Skeletal muscle satellite cell (primary cell): ENCODE measurements at regions not wholly inside any gene's neighbourhood (a gene's known extent, or its start where the extent isn't known, plus 50 kb on each side); places are given as distances from the start of the nearest gene placed in this dataset.

Experiments
- H3K27me3 ChIP-seq: 2 replicates; pipeline ENCODE4 v1.7.0; 2013; ENCODE audit warnings: low read length; ENCODE audit not compliant: control insufficient read depth, insufficient read depth
- H3K36me3 ChIP-seq: 2 replicates; pipeline ENCODE4 v1.7.0; 2013; ENCODE audit warnings: mild to moderate bottlenecking, control low read depth, low read length; ENCODE audit not compliant: insufficient read depth
- H3K4me1 ChIP-seq: 2 replicates; pipeline ENCODE4 v1.7.0; 2013; ENCODE audit warnings: low read length; ENCODE audit not compliant: control insufficient read depth, insufficient read depth
- H3K4me2 ChIP-seq: 2 replicates; pipeline ENCODE4 v1.7.0; 2013; ENCODE audit warnings: mild to moderate bottlenecking, low read length
- H3K4me3 ChIP-seq: 2 replicates; pipeline ENCODE4 v1.7.0; 2013; ENCODE audit warnings: low read length
- H3K9ac ChIP-seq: 2 replicates; pipeline ENCODE4 v1.7.0; 2013; ENCODE audit warnings: mild to moderate bottlenecking, low read depth, low read length, moderate library complexity
- H3K9me3 ChIP-seq: replicated peaks from 2 replicates; pipeline ENCODE4 v1.7.0; 2013; ENCODE audit warnings: mild to moderate bottlenecking, control low read depth, low read length

DNA sequence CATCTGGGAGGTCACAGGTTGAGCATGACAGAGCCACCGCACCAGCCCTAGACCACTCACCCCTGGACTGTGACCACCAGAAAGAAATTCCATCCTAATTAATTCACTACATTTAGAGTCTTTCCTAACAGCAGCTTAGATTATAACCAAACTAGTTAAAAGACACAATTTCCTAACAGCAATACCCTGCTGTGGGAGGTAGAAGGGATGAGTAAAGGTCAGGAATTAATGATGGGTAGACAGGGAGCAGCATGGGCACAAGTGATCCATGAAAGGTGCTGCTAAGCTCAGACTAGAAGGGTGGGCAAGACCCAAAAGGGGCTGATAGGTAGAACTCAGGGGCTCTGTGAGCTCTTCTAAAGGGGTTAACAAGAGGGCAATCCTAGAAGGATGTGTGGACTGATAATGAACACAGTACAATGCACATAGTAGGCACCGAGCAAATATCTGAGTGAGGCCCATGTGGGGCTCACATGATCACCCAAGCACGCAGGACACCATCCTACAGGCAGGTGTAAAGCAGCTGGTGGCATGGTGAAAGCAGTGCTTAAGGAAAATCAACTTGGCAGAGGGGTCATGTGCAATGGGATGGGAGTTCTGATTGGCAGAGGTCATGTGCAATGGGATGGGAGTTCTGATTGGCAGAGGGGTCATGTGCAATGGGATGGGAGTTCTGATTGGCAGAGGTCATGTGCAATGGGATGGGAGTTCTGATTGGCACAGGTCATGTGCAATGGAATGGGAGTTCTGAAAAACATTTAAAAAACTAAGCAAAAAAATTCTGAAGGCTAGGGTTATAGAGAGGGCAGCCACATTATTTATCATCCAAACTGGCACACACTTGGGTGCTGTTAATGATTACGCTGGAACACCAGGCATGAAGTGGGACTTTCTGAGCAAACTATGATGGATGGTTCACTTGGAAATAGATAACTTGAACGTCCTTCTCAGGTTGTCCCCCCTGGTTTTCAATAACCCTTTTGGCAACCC, 188.2 kb upstream of the FOXQ1 start:
- no peaks in the 10 kb centered on the region for H3K9me3 ChIP-seq
- H3K4me3 ChIP-seq: no peak overlapping the region
- H3K4me2 ChIP-seq: no peak overlapping the region
- H3K9ac ChIP-seq: no peak overlapping the region
- H3K36me3 ChIP-seq: no peaks in the 10 kb centered on the region
- no peaks in the 10 kb centered on the region for H3K4me1 ChIP-seq
- no peaks in the 10 kb centered on the region for H3K27me3 ChIP-seq

DNA sequence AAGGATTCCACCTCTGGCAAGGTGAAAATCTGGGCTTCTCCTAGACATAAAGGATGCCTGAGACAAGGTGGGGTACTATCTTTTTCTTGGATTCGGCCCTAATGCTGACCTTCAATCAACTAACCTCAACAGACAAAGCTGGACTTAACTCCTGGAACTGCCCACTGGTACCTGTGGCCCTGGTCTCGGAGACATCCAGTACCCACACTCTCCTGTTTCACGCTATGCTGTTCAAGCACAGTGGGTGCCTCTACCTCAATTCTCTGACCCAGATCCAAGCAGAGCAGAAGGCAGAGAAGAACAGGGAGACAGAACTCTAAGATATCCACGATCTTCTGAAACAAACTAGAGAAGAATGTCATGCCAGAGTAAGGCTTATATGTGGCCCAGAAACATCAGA, 189.8 kb upstream of the FOXQ1 start:
- Histone ChIP-seq H3K27me3 (no peaks in the 10 kb centered on the region), H3K4me1 (no peaks in the 10 kb centered on the region), H3K4me2 (no peak overlapping the region), H3K9me3 (no peaks in the 10 kb centered on the region), H3K4me3 (no peak overlapping the region), H3K9ac (no peak overlapping the region), H3K36me3 (no peaks in the 10 kb centered on the region)

DNA sequence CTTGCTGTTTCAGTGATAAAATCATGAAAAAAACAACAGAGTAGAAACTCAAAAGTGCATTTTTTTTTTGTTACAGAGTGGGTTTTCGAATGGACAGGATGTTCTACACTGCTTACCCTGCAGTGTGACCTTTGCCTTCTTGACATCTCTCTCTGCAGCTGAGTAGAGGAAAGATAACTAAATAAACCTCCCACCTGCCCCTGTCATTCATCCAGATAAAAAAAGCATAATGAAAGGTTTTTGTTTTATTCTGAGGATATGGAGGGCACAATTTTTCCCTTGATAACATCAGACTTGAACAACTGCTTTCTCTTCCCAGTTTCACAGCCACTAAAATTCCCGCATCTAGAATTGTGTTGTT, 193.6 kb upstream of the FOXQ1 start:
- H3K9ac ChIP-seq: no peak overlapping the region
- no peaks in the 10 kb centered on the region for H3K36me3 ChIP-seq
- H3K4me1 ChIP-seq: no peaks in the 10 kb centered on the region
- H3K27me3 ChIP-seq: no peaks in the 10 kb centered on the region
- H3K9me3 ChIP-seq: no peaks in the 10 kb centered on the region
- no peak overlapping the region for H3K4me3 ChIP-seq
- H3K4me2 ChIP-seq: no peak overlapping the region

DNA sequence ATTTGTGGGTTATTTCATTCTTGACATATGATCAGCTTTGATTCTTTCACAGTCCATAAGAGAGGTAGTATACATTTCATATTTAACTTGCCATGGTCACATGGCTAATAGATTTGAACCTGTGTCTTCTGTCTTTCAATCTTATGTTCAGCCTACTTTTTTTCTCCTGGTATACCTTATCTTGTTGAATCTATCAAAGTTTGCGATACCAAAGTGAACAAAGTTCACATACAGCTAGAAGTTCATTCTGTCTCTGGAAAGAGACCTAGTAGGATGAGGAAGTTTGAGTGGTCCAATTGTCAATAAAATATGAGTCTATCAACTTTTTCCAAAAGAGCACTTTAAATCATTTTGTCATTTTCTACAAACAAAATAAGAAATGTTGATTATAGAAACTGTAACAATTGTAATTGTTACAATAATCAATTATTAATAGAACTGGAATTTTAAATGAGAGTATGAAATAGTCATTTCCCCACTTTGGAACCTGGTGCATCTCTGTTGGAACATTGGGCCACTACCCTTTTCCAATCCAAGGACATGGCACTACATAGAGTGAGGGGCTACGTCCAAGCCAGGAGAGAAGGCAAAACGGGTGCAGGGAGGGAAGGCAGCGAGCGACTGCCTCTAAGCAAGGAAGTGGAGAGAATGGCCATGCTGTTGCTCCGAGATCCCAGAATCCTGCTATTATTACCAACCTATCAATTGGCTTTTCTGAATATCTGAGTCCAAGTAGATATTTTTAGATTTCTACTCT, 194.2 kb upstream of the FOXQ1 start:
- no peak overlapping the region for H3K4me3 ChIP-seq
- H3K9ac ChIP-seq: no peak overlapping the region
- no peaks in the 10 kb centered on the region for H3K4me1 ChIP-seq
- no peaks in the 10 kb centered on the region for H3K9me3 ChIP-seq
- H3K36me3 ChIP-seq: no peaks in the 10 kb centered on the region
- H3K4me2 ChIP-seq: no peak overlapping the region
- no peaks in the 10 kb centered on the region for H3K27me3 ChIP-seq

DNA sequence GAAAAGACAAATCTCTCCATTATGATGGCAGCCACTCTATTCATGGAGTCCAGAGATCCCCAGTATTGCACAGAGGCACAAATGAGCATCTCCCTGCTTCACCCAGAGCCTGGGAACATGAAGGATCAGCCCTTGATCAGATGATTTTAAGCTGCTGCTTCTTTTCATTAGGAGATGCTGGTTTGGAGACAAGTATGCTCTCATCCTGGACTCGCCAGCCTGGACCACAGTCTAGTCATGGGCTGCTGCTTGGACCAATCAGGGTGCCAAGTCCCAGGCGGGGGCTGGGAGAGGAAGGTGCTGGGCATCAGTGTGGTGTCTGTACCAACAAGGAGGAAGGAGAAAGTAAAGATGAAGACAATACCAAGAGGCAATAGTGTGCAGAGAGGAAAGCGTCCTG, 195.7 kb upstream of the FOXQ1 start:
- no peaks in the 10 kb centered on the region for H3K36me3 ChIP-seq
- no peaks in the 10 kb centered on the region for H3K27me3 ChIP-seq
- H3K4me2 ChIP-seq: no peak overlapping the region
- no peak overlapping the region for H3K4me3 ChIP-seq
- H3K9me3 ChIP-seq: no peaks in the 10 kb centered on the region
- no peaks in the 10 kb centered on the region for H3K4me1 ChIP-seq
- no peak overlapping the region for H3K9ac ChIP-seq

DNA sequence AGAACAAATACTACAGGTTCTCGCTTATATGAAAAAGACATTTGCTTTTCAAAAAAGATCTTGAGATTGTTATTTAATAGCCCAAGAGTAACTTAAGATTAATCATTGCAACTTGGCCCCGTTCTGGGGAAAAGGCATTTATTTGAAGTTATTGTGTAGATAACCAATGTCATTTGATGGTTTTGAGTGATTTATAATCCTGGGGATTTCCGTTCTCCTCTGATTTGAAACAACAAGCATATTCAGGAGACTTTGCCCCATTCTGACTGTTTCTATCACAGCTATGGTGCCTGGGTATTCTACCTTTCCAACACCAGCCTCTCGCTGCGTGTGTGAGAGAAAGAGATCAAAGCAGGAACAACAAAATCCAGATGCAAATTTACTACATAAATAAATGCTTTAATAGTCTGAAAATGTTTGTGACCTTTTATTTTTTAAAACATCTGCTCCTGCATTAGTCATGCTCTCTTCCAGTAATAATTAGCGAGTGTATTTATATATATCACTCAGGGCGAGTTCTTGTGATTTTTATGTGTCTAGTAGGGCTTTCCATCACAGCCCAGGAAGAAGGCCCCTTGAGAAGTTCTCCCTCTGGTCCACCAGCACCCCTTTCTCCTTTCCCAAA, 197.9 kb upstream of the FOXQ1 start:
- no peaks in the 10 kb centered on the region for H3K4me1 ChIP-seq
- H3K9me3 ChIP-seq: no peaks in the 10 kb centered on the region

DNA sequence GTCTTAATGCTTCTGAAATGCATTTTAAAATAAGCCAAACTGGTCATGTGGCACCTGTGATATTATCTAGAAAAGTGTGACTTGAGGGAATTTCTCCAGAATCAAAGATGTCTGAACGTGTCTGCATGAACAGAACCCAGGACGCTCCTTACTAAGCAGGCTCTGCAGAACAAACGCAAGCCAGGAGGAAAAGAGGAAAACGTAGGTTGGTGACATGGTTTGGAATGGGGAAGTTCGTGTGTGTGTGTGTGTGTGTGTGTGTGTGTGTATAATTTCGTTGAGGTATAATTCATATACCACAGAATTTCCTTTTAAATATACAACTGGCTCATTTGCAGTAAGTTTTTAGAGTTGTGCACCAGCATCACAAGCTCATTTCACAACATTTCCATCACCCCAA, 200.5 kb upstream of the FOXQ1 start:
- Histone ChIP-seq H3K4me3 (no peak overlapping the region), H3K27me3 (no peaks in the 10 kb centered on the region), H3K4me2 (no peak overlapping the region), H3K9ac (no peak overlapping the region), H3K36me3 (no peaks in the 10 kb centered on the region), H3K4me1 (no peaks in the 10 kb centered on the region), H3K9me3 (no peaks in the 10 kb centered on the region)

More for the DNA sequence above, 197.9 kb upstream of the FOXQ1 start:
- H3K4me2 ChIP-seq: no peak overlapping the region
- H3K9ac ChIP-seq: no peak overlapping the region
- no peaks in the 10 kb centered on the region for H3K27me3 ChIP-seq
- H3K4me3 ChIP-seq: no peak overlapping the region
- no peaks in the 10 kb centered on the region for H3K36me3 ChIP-seq

DNA sequence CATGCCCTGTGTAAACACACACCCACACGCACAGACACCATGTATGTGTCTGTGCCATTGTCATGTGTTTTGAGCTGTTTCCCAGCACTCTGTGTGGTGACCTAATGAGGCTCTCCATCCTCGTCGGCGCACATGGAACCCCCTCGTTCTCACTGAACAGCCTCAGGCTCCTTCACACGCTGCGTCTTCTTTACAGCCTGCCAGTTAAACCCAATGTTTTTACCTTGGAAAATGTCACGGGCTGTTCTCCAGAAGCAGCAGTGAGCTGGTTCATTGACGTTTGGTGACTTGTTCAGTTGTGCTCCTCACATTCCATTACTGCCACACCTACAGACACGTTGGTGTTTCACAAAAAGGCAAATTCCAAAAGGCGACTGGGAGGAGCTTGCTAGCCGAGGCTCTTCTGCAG, 201.0 kb upstream of the FOXQ1 start:
- Histone ChIP-seq H3K36me3 (no peaks in the 10 kb centered on the region), H3K27me3 (no peaks in the 10 kb centered on the region), H3K4me1 (no peaks in the 10 kb centered on the region), H3K4me2 (no peak overlapping the region), H3K4me3 (no peak overlapping the region), H3K9ac (no peak overlapping the region), H3K9me3 (no peaks in the 10 kb centered on the region)

DNA sequence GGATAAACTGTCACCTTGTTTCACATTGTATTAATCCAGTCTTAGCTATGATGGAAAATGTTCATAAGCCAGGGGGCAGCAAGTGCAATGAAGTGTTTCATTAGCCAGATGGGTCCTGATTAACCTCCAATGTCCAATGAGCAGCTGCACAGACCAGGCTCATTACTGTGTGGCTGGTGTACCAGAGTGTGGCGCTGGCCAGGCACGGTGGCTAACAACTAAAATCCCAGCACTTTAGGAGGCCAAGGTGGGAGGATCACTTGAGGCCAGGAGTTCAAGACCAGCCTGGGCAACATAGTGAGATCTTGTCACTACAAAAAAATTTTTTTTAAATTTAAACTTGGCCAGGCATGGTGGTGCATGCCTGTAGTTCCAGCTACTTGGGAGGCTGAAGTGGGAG, 201.7 kb upstream of the FOXQ1 start:
- no peaks in the 10 kb centered on the region for H3K27me3 ChIP-seq
- H3K9ac ChIP-seq: no peak overlapping the region
- no peaks in the 10 kb centered on the region for H3K9me3 ChIP-seq
- no peak overlapping the region for H3K4me2 ChIP-seq
- H3K4me1 ChIP-seq: no peaks in the 10 kb centered on the region
- no peaks in the 10 kb centered on the region for H3K36me3 ChIP-seq
- H3K4me3 ChIP-seq: no peak overlapping the region

DNA sequence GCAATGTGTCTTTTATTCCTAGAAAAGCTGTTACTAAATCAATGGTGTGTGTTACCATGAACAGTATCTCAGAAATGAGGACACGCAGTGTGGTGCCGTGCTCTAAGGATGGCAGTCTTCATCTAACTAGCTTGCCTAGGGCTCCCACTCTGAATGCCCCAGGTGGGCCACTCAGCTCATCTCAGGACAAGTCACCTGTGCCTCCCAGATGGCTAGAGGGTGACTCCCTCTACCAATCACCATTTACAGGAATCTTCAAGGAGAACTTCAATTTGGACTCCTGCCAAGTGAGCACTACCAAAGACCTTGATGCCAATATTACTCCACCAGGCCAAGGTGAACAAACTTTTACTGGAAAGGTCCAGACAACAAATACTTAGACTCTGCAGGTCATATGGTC, 202.8 kb upstream of the FOXQ1 start:
- Histone ChIP-seq H3K4me3 (no peak overlapping the region), H3K27me3 (no peaks in the 10 kb centered on the region), H3K36me3 (no peaks in the 10 kb centered on the region), H3K4me1 (no peaks in the 10 kb centered on the region), H3K4me2 (no peak overlapping the region), H3K9ac (no peak overlapping the region), H3K9me3 (peaks cover under 1% of the 10 kb centered on the region)

DNA sequence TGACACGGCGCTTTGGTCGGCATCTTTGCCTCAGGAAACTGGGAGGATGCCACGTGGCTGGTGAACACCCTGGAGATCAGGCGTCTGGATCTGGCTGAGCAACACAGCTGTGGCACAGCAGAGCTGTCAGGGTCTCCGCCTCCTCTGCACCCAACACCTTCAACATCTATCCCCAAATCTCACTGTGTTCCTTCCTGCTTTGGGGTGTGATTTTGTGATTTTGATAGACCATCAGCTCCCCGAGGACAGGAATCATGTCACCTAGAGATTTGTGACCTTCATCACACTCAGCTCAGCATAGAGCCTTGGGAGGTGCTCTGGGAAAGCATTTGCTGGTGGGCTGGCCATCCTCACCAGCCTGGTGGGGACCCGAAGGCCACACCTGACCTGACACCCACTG, 203.7 kb upstream of the FOXQ1 start:
- H3K9ac ChIP-seq: no peak overlapping the region
- no peaks in the 10 kb centered on the region for H3K36me3 ChIP-seq
- no peak overlapping the region for H3K4me2 ChIP-seq
- H3K9me3 ChIP-seq: peaks cover 2% of the 10 kb centered on the region
- no peak overlapping the region for H3K4me3 ChIP-seq
- H3K27me3 ChIP-seq: no peaks in the 10 kb centered on the region
- no peaks in the 10 kb centered on the region for H3K4me1 ChIP-seq
